CD4-positive, alpha-beta T cell treated with Interleukin-4 for 4 hours (primary cell): ENCODE measurements at regions not wholly inside any gene's neighbourhood (a gene's known extent, or its start where the extent isn't known, plus 50 kb on each side); places are given as distances from the start of the nearest gene placed in this dataset.

ENCODE experiments used
- DNase-seq: peaks from one replicate; pipeline ENCODE4 v3.0.0-alpha.2; 2020

- no peak for DNase-seq
Observed at GRCh38 chr2:111678161-111678560, 205.8 kb downstream of the ANAPC1 start.

GRCh38 chr2:111678651-111679050, 205.3 kb downstream of the ANAPC1 start:
- DNase-seq, result no peak

- no peak for DNase-seq
Observed at GRCh38 chr2:111679202-111679601, 204.8 kb downstream of the ANAPC1 start.

GRCh38 chr2:111684611-111685010, 199.4 kb downstream of the ANAPC1 start:
- no peak for DNase-seq

DNA sequence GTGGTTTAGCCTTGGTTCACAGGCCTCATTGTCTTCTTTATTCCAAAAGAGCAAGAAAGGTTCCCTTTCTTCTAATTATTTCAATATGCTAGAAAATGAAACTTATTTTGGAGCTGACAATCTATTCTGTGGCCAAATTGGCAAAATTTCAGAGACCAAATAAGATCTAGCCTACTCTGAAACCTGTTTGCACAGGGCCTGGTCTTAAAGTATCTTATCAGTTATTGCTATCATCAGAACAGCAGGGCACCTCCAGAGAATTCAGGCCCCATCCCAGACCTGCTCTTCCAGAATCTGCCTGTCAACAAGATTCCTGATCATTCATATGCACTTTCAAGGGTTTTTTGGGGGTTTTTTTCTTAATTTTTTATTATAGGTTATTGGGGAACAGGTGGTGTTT, 198.7 kb downstream of the ANAPC1 start:
- no peak for DNase-seq

- no peak for DNase-seq
Observed at GRCh38 chr2:111686994-111687393, 197.0 kb downstream of the ANAPC1 start.

GRCh38 chr2:111687911-111688310, 196.1 kb downstream of the ANAPC1 start:
- DNase-seq, result no peak

GRCh38 chr2:111688482-111688881, 195.5 kb downstream of the ANAPC1 start:
- DNase-seq, result no peak

DNA sequence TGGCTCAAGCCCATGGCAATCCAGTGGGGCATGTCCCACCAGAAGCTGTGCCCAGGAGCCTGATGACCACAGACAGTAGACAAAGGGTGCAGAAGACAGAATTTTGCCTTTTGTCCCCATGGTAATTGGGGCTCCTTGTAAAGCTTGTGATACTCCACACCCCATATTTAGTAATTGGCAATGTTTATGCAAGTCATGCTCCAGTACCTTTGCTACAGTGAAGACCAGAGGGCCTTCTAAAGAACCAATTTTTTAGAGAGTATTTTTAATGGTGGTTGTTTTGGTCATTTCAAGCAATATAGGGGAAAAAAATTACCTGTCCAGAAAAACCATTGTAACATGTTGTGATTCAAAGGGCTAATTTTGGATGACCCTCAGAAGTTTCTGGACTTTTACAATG, 194.8 kb downstream of the ANAPC1 start:
- no peak for DNase-seq

DNA sequence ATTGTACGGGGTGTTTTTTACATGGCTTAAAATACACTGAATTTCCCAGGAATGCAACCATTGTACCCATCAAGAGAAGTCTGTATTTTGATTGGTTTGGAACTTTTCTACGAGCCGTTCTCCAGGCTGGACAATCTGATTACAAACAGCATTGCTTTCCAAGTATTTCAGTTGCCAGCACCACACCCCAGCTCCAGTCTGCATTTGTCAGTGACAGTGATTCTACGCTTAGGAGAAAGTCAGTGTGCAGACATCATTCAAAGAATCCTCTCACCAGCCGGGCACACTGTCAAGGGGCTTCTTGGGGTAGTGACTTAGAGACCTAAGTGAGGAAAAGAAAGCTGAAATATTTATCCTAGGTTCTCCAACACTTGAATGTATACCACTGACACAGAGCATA, 194.1 kb downstream of the ANAPC1 start:
- no peak for DNase-seq

DNA sequence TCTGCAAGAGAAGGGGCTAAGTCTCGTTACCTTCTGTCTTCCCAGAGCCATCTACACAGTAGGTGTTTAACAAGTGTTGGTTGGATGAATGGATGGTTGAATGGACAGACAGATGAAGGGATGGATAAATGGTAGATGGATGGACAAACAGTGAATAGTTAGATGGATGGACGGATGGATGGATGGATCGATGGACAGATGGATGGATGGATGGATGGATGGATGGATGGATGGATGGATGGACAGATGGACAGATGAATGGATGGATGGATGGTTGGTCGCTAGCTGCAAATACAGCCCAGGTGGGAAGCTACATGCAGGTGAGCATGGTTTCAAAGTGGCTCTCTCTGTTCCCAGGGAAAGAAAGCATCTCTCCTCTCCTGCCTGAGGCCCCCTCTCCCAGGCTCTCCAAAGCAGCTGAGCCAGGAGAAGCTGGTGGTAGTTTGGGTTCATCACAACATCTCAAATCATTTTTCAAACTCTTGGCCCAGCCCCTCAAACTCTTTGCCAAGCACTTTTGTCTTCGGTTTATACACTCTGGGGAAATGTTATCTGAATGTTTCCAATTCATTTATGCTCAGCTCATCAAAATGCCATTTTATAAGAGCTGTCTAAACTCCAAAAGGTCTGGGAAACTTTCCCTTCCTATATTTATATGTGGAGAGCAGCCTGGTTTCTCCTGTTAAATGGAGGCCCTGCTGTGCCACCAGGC, 192.7 kb downstream of the ANAPC1 start:
- no peak for DNase-seq

DNA sequence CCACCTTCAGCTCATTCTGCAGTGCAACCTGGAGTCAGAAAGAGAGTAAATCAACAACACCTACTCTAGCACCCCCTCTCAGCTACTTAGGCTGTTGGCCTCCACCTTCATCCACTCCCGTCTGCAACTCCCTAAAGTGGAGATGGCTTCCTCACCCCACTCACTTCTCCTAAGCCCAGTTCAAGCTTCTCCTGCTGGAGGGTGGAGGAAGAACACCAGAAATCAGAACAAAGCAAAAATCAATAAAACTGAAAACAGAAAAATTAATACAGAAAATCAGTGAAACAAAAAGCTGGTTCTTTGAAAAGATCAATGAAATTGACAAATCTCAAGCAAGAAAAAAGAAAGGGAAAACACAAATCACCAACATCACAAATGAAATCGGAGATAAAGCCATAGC, 191.7 kb downstream of the ANAPC1 start:
- no peak for DNase-seq

GRCh38 chr2:111694700-111695101, 189.3 kb downstream of the ANAPC1 start:
- no peak for DNase-seq

- DNase-seq, result no peak
Observed at GRCh38 chr2:111695441-111696007, 188.5 kb downstream of the ANAPC1 start.

DNA sequence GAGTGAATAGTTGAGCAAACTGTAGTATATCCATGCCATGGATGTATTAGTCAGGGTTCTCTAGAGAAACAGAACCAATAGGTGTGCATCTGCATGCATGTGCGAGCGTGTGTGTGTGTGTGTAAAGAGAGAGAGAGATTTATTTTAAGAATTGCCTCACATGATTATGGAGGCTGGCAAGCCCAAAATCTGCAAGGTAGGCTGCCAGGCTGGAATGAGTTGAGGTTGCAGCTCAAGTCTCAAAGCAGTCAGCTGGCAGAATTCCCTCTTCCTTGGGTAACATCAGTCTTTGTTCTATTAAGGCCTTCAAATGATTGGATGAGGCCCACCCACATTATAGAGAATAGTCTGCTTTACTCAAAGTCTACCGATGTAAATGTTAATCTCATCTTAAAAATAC, 187.8 kb downstream of the ANAPC1 start:
- DNase-seq, result no peak

DNA sequence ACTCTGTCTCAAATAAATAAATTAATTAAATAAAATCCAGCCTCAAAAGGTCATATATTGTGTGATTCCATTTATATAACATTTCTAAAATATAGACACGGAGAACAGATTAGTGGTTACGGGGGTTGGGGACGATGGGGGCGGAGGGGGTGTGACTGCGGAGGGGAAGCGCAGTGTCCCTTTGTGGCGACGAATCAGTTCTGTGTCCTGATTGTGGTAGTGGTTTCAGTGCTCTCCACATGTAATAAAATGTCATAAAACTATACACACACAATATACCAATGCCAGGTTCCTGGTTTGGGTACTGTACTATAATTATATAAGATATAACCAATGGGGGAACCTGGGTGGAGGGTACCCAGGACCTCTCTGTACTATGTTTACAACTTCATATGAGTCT, 186.4 kb downstream of the ANAPC1 start:
- DNase-seq, result no peak

- DNase-seq, result no peak
Observed at GRCh38 chr2:111698089-111698488, 185.9 kb downstream of the ANAPC1 start.

- peak; percentile 80 for DNase-seq
Observed at GRCh38 chr2:111698743-111699554, 185.0 kb downstream of the ANAPC1 start.

- DNase-seq, result no peak
Observed at GRCh38 chr2:111701266-111701665, 182.7 kb downstream of the ANAPC1 start.

- DNase-seq, result no peak
Observed at GRCh38 chr2:111701798-111702118, 182.2 kb downstream of the ANAPC1 start.

DNA sequence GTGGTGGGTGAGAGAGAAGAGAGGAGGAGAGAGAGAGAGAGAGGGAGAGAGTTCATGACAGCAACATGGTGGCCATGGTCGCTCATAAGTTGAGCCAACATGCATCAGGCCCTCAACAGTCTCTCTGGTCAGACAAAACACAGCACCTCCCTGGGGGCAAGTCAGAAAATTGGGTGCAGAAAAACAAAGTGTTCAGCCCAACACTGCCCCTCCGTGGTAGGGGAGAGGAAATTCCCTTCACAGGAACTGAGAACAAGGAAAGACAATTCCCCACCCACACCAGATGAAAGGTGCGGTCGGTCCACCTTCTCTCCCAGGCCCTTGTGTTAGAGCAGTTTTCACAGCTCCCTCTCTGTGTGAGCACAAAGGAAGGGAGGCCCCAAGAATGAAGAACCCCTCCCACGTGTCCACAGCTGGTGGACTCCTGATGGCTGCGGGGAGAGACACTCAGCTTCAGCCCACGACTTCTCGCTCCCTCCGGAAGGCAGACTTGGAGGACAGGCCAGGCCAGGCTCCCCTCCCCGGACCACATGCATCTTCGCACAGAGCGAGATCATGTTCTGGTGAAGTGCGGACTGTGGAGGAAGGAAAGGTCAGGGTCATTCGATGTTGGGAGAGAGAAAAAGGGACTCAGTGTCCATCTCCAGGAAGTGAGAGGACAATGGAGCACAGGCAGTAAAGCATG, 181.7 kb downstream of the ANAPC1 start:
- DNase-seq, result peak; percentile 58

DNA sequence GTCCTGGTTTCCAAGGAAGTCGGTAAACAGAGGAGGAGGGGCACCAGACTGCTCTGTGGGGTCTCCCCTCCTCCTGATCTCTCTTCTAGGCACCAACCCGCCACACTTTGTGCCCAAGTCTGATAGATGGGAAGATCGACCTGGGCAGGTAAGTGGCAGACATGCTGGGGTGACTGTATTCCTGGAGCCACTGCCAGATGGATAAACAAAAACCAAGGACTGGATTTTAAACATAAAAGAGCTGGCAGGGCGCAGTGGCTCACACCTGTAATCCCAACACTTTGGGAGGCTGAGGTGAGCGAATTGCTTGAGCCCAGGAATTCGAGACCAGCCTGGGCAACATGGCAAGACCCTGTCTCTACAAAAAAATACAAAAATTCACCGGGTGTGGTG, 181.2 kb downstream of the ANAPC1 start:
- no peak for DNase-seq

- no peak for DNase-seq
Observed at GRCh38 chr2:111703759-111704158, 180.2 kb downstream of the ANAPC1 start.

GRCh38 chr2:111704246-111704645, 179.7 kb downstream of the ANAPC1 start:
- DNase-seq, result no peak
